GM12873 (cell line): ENCODE measurements at regions not wholly inside any gene's neighbourhood (a gene's known extent, or its start where the extent isn't known, plus 50 kb on each side); places are given as distances from the start of the nearest gene placed in this dataset.

ENCODE experiments used
- CTCF ChIP-seq: IDR thresholded peaks from 2 replicates; pipeline ENCODE4 v1.5.1; 2012; ENCODE audit warnings: low read depth, mild to moderate bottlenecking, moderate library complexity, low read length, control low read depth; ENCODE audit not compliant: insufficient read depth; ENCODE audit errors: missing control alignments

- no peak for TF ChIP-seq CTCF
Measured at GRCh38 chr5:105922080-105922479, 1748.7 kb downstream of the EFNA5 start.

GRCh38 chr5:105917189-105917588, 1753.5 kb downstream of the EFNA5 start:
- no peak for TF ChIP-seq CTCF

DNA sequence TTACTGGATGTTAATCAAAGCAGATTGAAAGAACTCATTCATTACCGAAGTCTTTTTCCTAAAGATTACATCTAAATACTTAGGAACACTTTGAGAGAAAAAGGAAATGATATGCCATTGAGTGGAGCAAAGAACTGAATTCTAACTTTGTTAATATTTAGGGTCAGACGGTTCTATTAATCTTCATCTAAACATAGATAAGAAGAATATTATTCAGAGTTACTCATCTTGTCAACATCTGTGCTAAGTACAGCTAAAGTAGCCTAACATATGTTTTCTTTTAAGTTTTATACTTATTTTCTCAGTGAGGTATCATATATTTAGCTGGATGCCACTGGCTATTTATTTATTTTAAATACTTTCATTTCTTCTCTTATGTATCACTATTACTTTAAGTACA, 1763.7 kb downstream of the EFNA5 start:
- TF ChIP-seq CTCF = no peak

DNA sequence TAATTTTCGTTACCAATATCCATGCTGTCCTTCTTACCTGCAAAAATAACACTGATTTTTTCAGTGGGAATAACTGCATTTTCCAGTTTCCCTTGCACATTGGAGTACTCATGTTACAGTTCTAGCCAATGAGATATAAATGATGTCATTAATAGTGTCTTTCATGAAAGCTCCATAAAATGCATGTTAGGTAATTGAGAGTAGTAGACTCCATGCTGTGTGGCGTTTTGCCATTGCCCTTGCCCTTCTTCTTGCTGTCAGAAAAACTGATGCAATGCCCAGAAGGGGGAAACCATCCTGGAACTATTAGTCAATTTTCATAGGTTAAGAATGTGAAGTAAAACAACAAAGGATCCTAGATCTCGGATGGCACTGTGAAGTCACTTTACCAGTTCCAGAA, 1765.3 kb downstream of the EFNA5 start:
- no peak for TF ChIP-seq CTCF

DNA sequence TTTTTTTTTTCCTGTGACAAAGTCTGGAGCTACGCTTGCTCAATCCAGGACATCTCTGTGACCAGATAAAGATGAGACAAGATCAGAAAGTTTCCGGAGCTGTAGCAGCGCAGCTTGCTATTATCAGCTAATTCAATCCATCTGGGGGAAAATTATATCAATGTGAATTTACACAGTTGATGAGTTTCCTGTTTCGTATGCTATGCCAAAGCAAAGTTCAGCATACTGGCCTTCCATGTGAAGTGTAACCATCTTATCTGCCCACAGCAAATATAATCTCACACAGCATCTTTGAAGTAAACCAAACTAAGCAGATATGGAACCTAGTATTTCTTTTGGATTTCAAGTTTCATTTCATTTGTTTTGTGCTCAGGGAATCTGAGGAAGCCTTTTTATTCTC, 1767.7 kb downstream of the EFNA5 start:
- no peak for TF ChIP-seq CTCF

DNA sequence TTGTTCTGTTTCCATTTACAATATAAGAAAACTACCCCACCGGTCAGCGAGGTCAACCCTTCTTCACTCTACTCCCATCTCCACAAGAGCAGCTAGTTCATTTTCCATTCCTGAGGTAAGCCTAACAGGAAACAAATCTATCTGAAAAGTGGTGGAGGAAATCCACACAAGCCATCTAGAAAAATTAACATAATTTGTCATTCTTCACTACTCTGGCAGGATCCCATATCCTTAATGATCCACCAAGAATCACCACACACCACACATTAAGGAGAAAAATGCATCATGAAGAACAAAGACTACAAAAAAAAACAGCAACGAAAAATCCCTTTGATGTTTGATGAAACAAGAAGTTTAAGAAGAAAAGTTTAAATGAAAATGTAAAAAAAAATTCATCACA, 1771.0 kb downstream of the EFNA5 start:
- TF ChIP-seq CTCF = no peak

DNA sequence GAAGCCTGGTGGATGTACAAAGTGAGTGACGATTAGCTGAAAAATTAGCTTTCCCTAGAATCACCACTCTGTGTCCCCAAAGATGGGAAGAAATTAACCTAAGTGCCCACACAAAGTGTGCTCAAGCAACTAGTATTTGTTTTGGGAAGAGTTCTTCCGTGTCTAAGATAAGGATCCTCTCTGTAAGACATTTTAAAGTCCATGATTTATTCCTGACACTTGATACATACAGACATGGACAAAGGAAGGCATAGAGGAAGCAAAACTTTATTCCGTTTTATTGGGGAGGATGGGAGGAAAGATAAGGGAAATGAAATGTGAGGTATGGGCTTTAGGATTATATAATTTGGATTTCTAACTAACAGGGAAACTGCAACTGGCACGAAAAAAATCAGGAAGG, 1772.6 kb downstream of the EFNA5 start:
- no peak for TF ChIP-seq CTCF

GRCh38 chr5:105885266-105885665, 1785.5 kb downstream of the EFNA5 start:
- no peak for TF ChIP-seq CTCF
